NCI-H2029 (cell line): ENCODE measurements at regions not wholly inside any gene's neighbourhood (a gene's known extent, or its start where the extent isn't known, plus 50 kb on each side); places are given as distances from the start of the nearest gene placed in this dataset.

Experiments used
- DNase-seq: peaks from one replicate; lab custom pipeline; 2025; lab: John Stamatoyannopoulos, UW

GRCh38 chr2:219954331-219954730 is 326.9 kb downstream of the SLC4A3 start:
- no peak for DNase-seq

GRCh38 chr2:219957820-219958219 is 330.4 kb downstream of the SLC4A3 start:
- no peak for DNase-seq

- DNase-seq, result no peak
Observed at GRCh38 chr2:219958941-219959340, 331.5 kb downstream of the SLC4A3 start.

- DNase-seq, result no peak
Observed at GRCh38 chr2:219959471-219959870, 332.0 kb downstream of the SLC4A3 start.

GRCh38 chr2:219961947-219962498 is 334.6 kb downstream of the SLC4A3 start:
- DNase-seq, result no peak

- no peak for DNase-seq
Observed at GRCh38 chr2:219962801-219963200, 335.4 kb downstream of the SLC4A3 start.

- no peak for DNase-seq
Observed at GRCh38 chr2:219965287-219966194, 338.1 kb downstream of the SLC4A3 start.

- no peak for DNase-seq
Observed at GRCh38 chr2:219967247-219968245, 340.1 kb downstream of the SLC4A3 start.

- DNase-seq, result no peak
Observed at GRCh38 chr2:219968685-219969345, 341.4 kb downstream of the SLC4A3 start.

- no peak for DNase-seq
Observed at GRCh38 chr2:219969508-219969907, 342.1 kb downstream of the SLC4A3 start.

- no peak for DNase-seq
Observed at GRCh38 chr2:219973136-219973535, 345.7 kb downstream of the SLC4A3 start.

- DNase-seq, result no peak
Observed at GRCh38 chr2:219976871-219977270, 349.4 kb downstream of the SLC4A3 start.

GRCh38 chr2:219980638-219981037 is 353.2 kb downstream of the SLC4A3 start:
- no peak for DNase-seq

- DNase-seq, result no peak
Observed at GRCh38 chr2:219983836-219984235, 356.4 kb downstream of the SLC4A3 start.

GRCh38 chr2:219985017-219985416 is 357.6 kb downstream of the SLC4A3 start:
- DNase-seq, result no peak

GRCh38 chr2:219987830-219988229 is 360.4 kb downstream of the SLC4A3 start:
- DNase-seq, result no peak

GRCh38 chr2:219989744-219990143 is 362.3 kb downstream of the SLC4A3 start:
- no peak for DNase-seq

- no peak for DNase-seq
Observed at GRCh38 chr2:219991116-219991515, 363.7 kb downstream of the SLC4A3 start.

- no peak for DNase-seq
Observed at GRCh38 chr2:219995399-219995798, 368.0 kb downstream of the SLC4A3 start.

- DNase-seq, result no peak
Observed at GRCh38 chr2:219995991-219996765, 368.7 kb downstream of the SLC4A3 start.

- DNase-seq, result peak; percentile 1
Observed at GRCh38 chr2:219997341-219997851, 370.0 kb downstream of the SLC4A3 start.
